Keratinocyte (primary cell): ENCODE measurements at regions not wholly inside any gene's neighbourhood (a gene's known extent, or its start where the extent isn't known, plus 50 kb on each side); places are given as distances from the start of the nearest gene placed in this dataset.

ENCODE experiments used
- DNase-seq: peaks from one replicate; pipeline ENCODE4 v3.0.0-alpha.2; 2011; ENCODE audit warnings: low read depth, missing footprints, low spot score
- FAIRE-seq: peaks from 2 replicates; lab custom pipeline; 2011; peaks lifted over from hg19 to GRCh38; lab: Jason Lieb, UNC
- H2AFZ ChIP-seq: 2 replicates; pipeline ENCODE4 v1.6.0; 2012; ENCODE audit warnings: low read length, control low read depth, inconsistent platforms; ENCODE audit not compliant: control insufficient read depth
- H3K27ac ChIP-seq: 2 replicates; pipeline ENCODE4 v1.5.1; 2011; ENCODE audit warnings: low read length; ENCODE audit not compliant: control insufficient read depth, insufficient read depth
- H3K27me3 ChIP-seq: 3 replicates; pipeline ENCODE4 v1.6.0; 2011; ENCODE audit warnings: low read length; ENCODE audit not compliant: control insufficient read depth, insufficient read depth; ENCODE audit errors: extremely low read depth
- H3K36me3 ChIP-seq, 2 experiments: 2 replicates in 1 of 2; 3 replicates in 1 of 2; pipeline ENCODE4 v1.5.1; 2011; ENCODE audit warnings: low read length in 2 of 2, mild to moderate bottlenecking in 1 of 2; ENCODE audit not compliant: control insufficient read depth in 2 of 2, insufficient read depth in 2 of 2; ENCODE audit errors: extremely low read depth in 1 of 2
- H3K4me1 ChIP-seq: 3 replicates; pipeline ENCODE4 v1.5.1; 2011; ENCODE audit warnings: low read length; ENCODE audit not compliant: control insufficient read depth, insufficient read depth; ENCODE audit errors: extremely low read depth
- H3K4me2 ChIP-seq: 3 replicates; pipeline ENCODE4 v1.6.0; 2011; ENCODE audit warnings: low read depth, low read length; ENCODE audit not compliant: control insufficient read depth, insufficient read depth; ENCODE audit errors: extremely low read depth
- H3K4me3 ChIP-seq, 3 experiments: fragments of 200-600 bp in 1 of 3; sonication (generic) in 1 of 3; 2 replicates in 2 of 3; 3 replicates in 1 of 3; pipeline ENCODE4 v1.5.1; 2011 to 2016; ENCODE audit warnings: low read length in 3 of 3, mild to moderate bottlenecking in 3 of 3, control low read depth in 2 of 3, inconsistent platforms in 1 of 3, low read depth in 1 of 3, mixed read lengths in 1 of 3, mixed run types in 1 of 3, moderate library complexity in 1 of 3; ENCODE audit not compliant: control insufficient read depth in 2 of 3, insufficient read depth in 2 of 3; ENCODE audit errors: extremely low read depth in 1 of 3
- H3K79me2 ChIP-seq: 2 replicates; pipeline ENCODE4 v1.6.0; 2012; ENCODE audit warnings: low read length; ENCODE audit not compliant: control insufficient read depth, insufficient read depth
- H3K9ac ChIP-seq: 3 replicates; pipeline ENCODE4 v1.6.0; 2011; ENCODE audit warnings: low read length; ENCODE audit not compliant: control insufficient read depth, insufficient read depth; ENCODE audit errors: extremely low read depth
- H3K9me1 ChIP-seq: 3 replicates; pipeline ENCODE4 v1.6.0; 2011; ENCODE audit warnings: low read length; ENCODE audit not compliant: control insufficient read depth, insufficient read depth; ENCODE audit errors: extremely low read depth
- H3K9me3 ChIP-seq: 2 replicates; pipeline ENCODE4 v1.5.1; 2012; ENCODE audit warnings: low read depth, low read length; ENCODE audit not compliant: control insufficient read depth
- H4K20me1 ChIP-seq: 3 replicates; pipeline ENCODE4 v1.6.0; 2011; ENCODE audit warnings: low read length; ENCODE audit not compliant: control insufficient read depth, insufficient read depth; ENCODE audit errors: extremely low read depth
- CTCF ChIP-seq, 3 experiments: IDR thresholded peaks in 1 of 3; conservative IDR thresholded peaks in 1 of 3; optimal IDR thresholded peaks in 1 of 3; 2 replicates in 2 of 3; 3 replicates in 1 of 3; pipeline versions ENCODE3 to v1.5.1; 2011; ENCODE audit warnings: low read length in 3 of 3, mild to moderate bottlenecking in 3 of 3, moderate library complexity in 2 of 3, control low read depth in 1 of 3, inconsistent platforms in 1 of 3; ENCODE audit not compliant: insufficient read depth in 2 of 3; ENCODE audit errors: extremely low read depth in 1 of 3
- EZH2 ChIP-seq: IDR thresholded peaks from one replicate; pipeline ENCODE4 v1.6.1; 2012; ENCODE audit warnings: inconsistent platforms, mild to moderate bottlenecking, low read length, moderate library complexity
- dilution Hi-C: fragments of 300-500 bp; cut with MboI; formaldehyde crosslinking; loops from one replicate; pipeline ENCODE4 v1.7.0; 2020; ENCODE audit warnings: low sequenced_read_pairs; ENCODE audit not compliant: extremely low pct_ligation_motif_present

DNA sequence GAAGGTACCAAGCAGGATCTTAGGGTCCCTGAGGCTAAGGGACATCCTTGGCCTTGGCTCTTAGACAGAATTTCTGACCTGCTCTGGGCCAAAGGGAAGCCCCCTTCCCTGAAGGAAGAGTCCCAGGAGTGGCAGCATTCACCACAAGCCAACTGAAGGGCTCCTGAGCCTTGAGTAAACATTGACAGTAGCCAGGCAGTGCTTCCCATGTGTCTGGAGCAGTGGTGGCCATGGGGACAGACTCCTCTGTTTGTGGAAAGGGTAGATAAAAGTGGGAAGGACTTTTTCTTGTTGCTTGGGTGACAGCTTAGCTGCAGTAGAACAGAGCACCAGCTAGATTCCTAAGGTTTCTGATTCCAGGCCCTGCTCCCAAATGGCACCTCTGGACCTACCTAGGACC is 61.4 kb upstream of the VLDLR start:
- FAIRE-seq (no peak), DNase-seq (no peak)
- Histone ChIP-seq H3K27ac (no peak overlapping the region), H3K9me1 (no peaks in the 10 kb centered on the region), H3K27me3 (no peaks in the 10 kb centered on the region), H3K4me1 (peaks cover 10% of the 10 kb centered on the region), H3K36me3 (no peaks in the 10 kb centered on the region), H3K4me3 (no peak overlapping the region), H4K20me1 (no peaks in the 10 kb centered on the region), H3K4me2 (no peak overlapping the region), H3K9ac (no peak overlapping the region), H3K9me3 (no peaks in the 10 kb centered on the region), H3K79me2 (no peaks in the 10 kb centered on the region), H2AFZ (no peak overlapping the region)
- TF ChIP-seq EZH2 (no peak), CTCF (optimal IDR thresholded peaks at IDR 0.05 in 1 of 3, IDR thresholded peaks at IDR 0.05 in 1 of 3, conservative IDR thresholded peaks at IDR 0.05 in 1 of 3; ENCODE audit: extremely low read depth in 1 of 3, insufficient read depth in 2 of 3, low read length in 3 of 3) (no peak)
- dilution Hi-C loops: no loop called here

GRCh38 chr9:2565676-2566340 is 55.8 kb upstream of the VLDLR start:
- dilution Hi-C loops: no loop called here
- TF ChIP-seq EZH2: no peak
- no peak for TF ChIP-seq CTCF (optimal IDR thresholded peaks at IDR 0.05 in 1 of 3, IDR thresholded peaks at IDR 0.05 in 1 of 3, conservative IDR thresholded peaks at IDR 0.05 in 1 of 3; ENCODE audit: extremely low read depth in 1 of 3, insufficient read depth in 2 of 3, low read length in 3 of 3)
- H2AFZ ChIP-seq: no peak overlapping the region
- H3K9me1 ChIP-seq: no peaks in the 10 kb centered on the region
- no peaks in the 10 kb centered on the region for H3K9me3 ChIP-seq
- H3K27ac ChIP-seq: no peak overlapping the region
- DNase-seq (no peak), FAIRE-seq (no peak)
- H3K9ac ChIP-seq: no peak overlapping the region
- no peak overlapping the region for H3K4me3 ChIP-seq
- no peaks in the 10 kb centered on the region for H4K20me1 ChIP-seq
- no peaks in the 10 kb centered on the region for H3K36me3 ChIP-seq
- peaks cover 3% of the 10 kb centered on the region for H3K4me1 ChIP-seq
- H3K4me2 ChIP-seq: no peak overlapping the region
- H3K27me3 ChIP-seq: no peaks in the 10 kb centered on the region
- H3K79me2 ChIP-seq: no peaks in the 10 kb centered on the region
